ENCODE measurements at regions not wholly inside any gene's neighbourhood (a gene's known extent, or its start where the extent isn't known, plus 50 kb on each side); places are given as distances from the start of the nearest gene placed in this dataset.
"Not testable (repeated sequence)": the region's sequence is repeated elsewhere in the genome, so short reads cannot be mapped to it uniquely, and the experiment has no call there.

GRCh38 chr7:109449760-109450159 lies 880.1 kb downstream of the DNAJB9 start:
- H3K36me3 ChIP-seq: no peaks in the 10 kb centered on the region
- intact Hi-C loops (cut with DNase I): no loop called here
- TF ChIP-seq POLR2AphosphoS5 (IDR thresholded peaks at IDR 0.05) (no peak), EP300 (IDR thresholded peaks at IDR 0.05) (no peak), POLR2A (IDR thresholded peaks at IDR 0.05; ENCODE audit: low read depth) (no peak), CTCF (IDR thresholded peaks at IDR 0.05) (no peak)
- DNase-seq (ENCODE audit: extremely low spot score): no peak
- 79% methylated on average over 1 of the region's 1 CpG for WGBS
- no peak overlapping the region for H3K27ac ChIP-seq (replicated peaks in 1 of 4)
- no peaks in the 10 kb centered on the region for H3K4me1 ChIP-seq
- H3K4me3 ChIP-seq: no peak overlapping the region
- H3K27me3 ChIP-seq: no peaks in the 10 kb centered on the region
- peaks cover 0 to 6% (median 0%) of the 10 kb centered on the region in 4 donors for H3K9me3 ChIP-seq

GRCh38 chr7:109456116-109456515 lies 886.4 kb downstream of the DNAJB9 start:
- Histone ChIP-seq H3K27me3 (no peaks in the 10 kb centered on the region), H3K27ac (replicated peaks in 1 of 4) (no peak overlapping the region), H3K9me3 (peaks cover 0 to 6% (median 0%) of the 10 kb centered on the region in 4 donors), H3K4me1 (no peaks in the 10 kb centered on the region), H3K4me3 (no peak overlapping the region), H3K36me3 (no peaks in the 10 kb centered on the region)
- intact Hi-C loops (cut with DNase I): no loop called here
- whole genome bisulfite sequencing: 61% methylated on average over 3 of the region's 3 CpGs
- TF ChIP-seq CTCF (IDR thresholded peaks at IDR 0.05) (no peak), EP300 (IDR thresholded peaks at IDR 0.05) (no peak), POLR2A (IDR thresholded peaks at IDR 0.05; ENCODE audit: low read depth) (no peak), POLR2AphosphoS5 (IDR thresholded peaks at IDR 0.05) (no peak)
- DNase-seq (ENCODE audit: extremely low spot score): no peak

GRCh38 chr7:109460296-109460695 lies 890.6 kb downstream of the DNAJB9 start:
- no peak for DNase-seq (ENCODE audit: extremely low spot score)
- Histone ChIP-seq H3K36me3 (no peaks in the 10 kb centered on the region), H3K4me1 (no peaks in the 10 kb centered on the region), H3K4me3 (no peak overlapping the region), H3K27ac (replicated peaks in 1 of 4) (no peak overlapping the region), H3K27me3 (no peaks in the 10 kb centered on the region), H3K9me3 (no peaks in the 10 kb centered on the region)
- WGBS: 87% methylated on average over 2 of the region's 2 CpGs
- no peak for TF ChIP-seq POLR2AphosphoS5 (IDR thresholded peaks at IDR 0.05)
- intact Hi-C loops (cut with DNase I): no loop called here

- intact Hi-C loops (cut with DNase I): no loop called here
- H3K36me3 ChIP-seq: no peaks in the 10 kb centered on the region
- no peaks in the 10 kb centered on the region for H3K4me1 ChIP-seq
- no peaks in the 10 kb centered on the region for H3K27me3 ChIP-seq
- no peaks in the 10 kb centered on the region for H3K9me3 ChIP-seq
- no peak for DNase-seq (ENCODE audit: extremely low spot score)
- TF ChIP-seq CTCF (IDR thresholded peaks at IDR 0.05): no peak
- no peak for TF ChIP-seq POLR2A (IDR thresholded peaks at IDR 0.05; ENCODE audit: low read depth)
- TF ChIP-seq POLR2AphosphoS5 (IDR thresholded peaks at IDR 0.05): no peak
- no peak for TF ChIP-seq EP300 (IDR thresholded peaks at IDR 0.05)
- no peak overlapping the region for H3K27ac ChIP-seq (replicated peaks in 1 of 4)
- H3K4me3 ChIP-seq: no peak overlapping the region
- 75% methylated on average over 3 of the region's 3 CpGs for WGBS
These were observed 892.5 kb downstream of the DNAJB9 start for GRCh38 chr7:109462171-109462570.

GRCh38 chr7:109467729-109468128 lies 898.1 kb downstream of the DNAJB9 start:
- H3K9me3 ChIP-seq; H3K36me3 ChIP-seq; H3K27me3 ChIP-seq; intact Hi-C loops (cut with DNase I); DNase-seq (ENCODE audit: extremely low spot score); H3K4me3 ChIP-seq; H3K4me1 ChIP-seq; H3K27ac ChIP-seq (replicated peaks in 1 of 4): not testable (repeated sequence)
- WGBS: 92% methylated on average over 4 of the region's 4 CpGs

GRCh38 chr7:109473172-109473571 lies 903.5 kb downstream of the DNAJB9 start:
- TF ChIP-seq EP300 (IDR thresholded peaks at IDR 0.05): no peak
- TF ChIP-seq CTCF (IDR thresholded peaks at IDR 0.05): no peak
- TF ChIP-seq POLR2AphosphoS5 (IDR thresholded peaks at IDR 0.05): no peak
- no peak for TF ChIP-seq POLR2A (IDR thresholded peaks at IDR 0.05; ENCODE audit: low read depth)
- 83% methylated on average over 1 of the region's 1 CpG for WGBS
- Histone ChIP-seq H3K9me3 (no peaks in the 10 kb centered on the region), H3K4me3 (no peak overlapping the region), H3K36me3 (no peaks in the 10 kb centered on the region), H3K4me1 (no peaks in the 10 kb centered on the region), H3K27me3 (no peaks in the 10 kb centered on the region), H3K27ac (replicated peaks in 1 of 4) (no peak overlapping the region)
- no peak for DNase-seq (ENCODE audit: extremely low spot score)
- intact Hi-C loops (cut with DNase I): no loop called here

All from esophagus muscularis mucosa (tissue), 4 donors.